ENCODE measurements at regions not wholly inside any gene's neighbourhood (a gene's known extent, or its start where the extent isn't known, plus 50 kb on each side); places are given as distances from the start of the nearest gene placed in this dataset.

GRCh38 chr2:142310530-142310929 lies 179.7 kb upstream of the LRP1B start:
- Histone ChIP-seq H3K9ac (ENCODE audit: insufficient read depth, low read length) (no peak overlapping the region), H2AFZ (ENCODE audit: low read length) (no peak overlapping the region), H3K4me3 (replicated peaks in 1 of 4; ENCODE audit: control extremely low read depth in 1 of 4, insufficient read depth in 1 of 4, low read depth in 3 of 4, low read length in 4 of 4) (no peak overlapping the region), H3K27ac (ENCODE audit: insufficient read depth, low read length) (no peak overlapping the region), H3K79me2 (ENCODE audit: control insufficient read depth, insufficient read depth, low read length) (no peaks in the 10 kb centered on the region), H3K4me1 (ENCODE audit: control insufficient read depth, extremely low read depth, insufficient read depth, low read length) (no peaks in the 10 kb centered on the region), H3K36me3 (ENCODE audit: control insufficient read depth, insufficient read depth, low read length) (no peaks in the 10 kb centered on the region), H3K27me3 (ENCODE audit: control insufficient read depth, insufficient read depth, low read length) (no peaks in the 10 kb centered on the region), H3K9me3 (ENCODE audit: control insufficient read depth, insufficient read depth, low read depth, low read length) (no peaks in the 10 kb centered on the region), H4K20me1 (ENCODE audit: control insufficient read depth, extremely low read depth, insufficient read depth, low read length) (no peaks in the 10 kb centered on the region), H3K4me2 (ENCODE audit: extremely low read depth, insufficient read depth, low read length) (no peak overlapping the region)
- no peak for TF ChIP-seq CTCF (conservative IDR thresholded peaks at IDR 0.05 in 1 of 2, IDR thresholded peaks at IDR 0.05 in 1 of 2; ENCODE audit: low read depth in 1 of 2, low read length in 2 of 2)
- no peak for DNase-seq (ENCODE audit: low read depth in 2 of 2)

GRCh38 chr2:142308744-142309143 lies 177.9 kb upstream of the LRP1B start:
- DNase-seq (ENCODE audit: low read depth in 2 of 2) = peak in 1 of 2 donors; percentile 52
- Histone ChIP-seq H3K4me2 (ENCODE audit: extremely low read depth, insufficient read depth, low read length) (no peak overlapping the region), H3K4me3 (replicated peaks in 1 of 4; ENCODE audit: control extremely low read depth in 1 of 4, insufficient read depth in 1 of 4, low read depth in 3 of 4, low read length in 4 of 4) (no peak overlapping the region), H3K9me3 (ENCODE audit: control insufficient read depth, insufficient read depth, low read depth, low read length) (no peaks in the 10 kb centered on the region), H3K79me2 (ENCODE audit: control insufficient read depth, insufficient read depth, low read length) (no peaks in the 10 kb centered on the region), H3K36me3 (ENCODE audit: control insufficient read depth, insufficient read depth, low read length) (no peaks in the 10 kb centered on the region), H3K9ac (ENCODE audit: insufficient read depth, low read length) (no peak overlapping the region), H2AFZ (ENCODE audit: low read length) (no peak overlapping the region), H3K4me1 (ENCODE audit: control insufficient read depth, extremely low read depth, insufficient read depth, low read length) (no peaks in the 10 kb centered on the region), H4K20me1 (ENCODE audit: control insufficient read depth, extremely low read depth, insufficient read depth, low read length) (no peaks in the 10 kb centered on the region), H3K27ac (ENCODE audit: insufficient read depth, low read length) (no peak overlapping the region), H3K27me3 (ENCODE audit: control insufficient read depth, insufficient read depth, low read length) (no peaks in the 10 kb centered on the region)
- TF ChIP-seq CTCF (conservative IDR thresholded peaks at IDR 0.05 in 1 of 2, IDR thresholded peaks at IDR 0.05 in 1 of 2; ENCODE audit: low read depth in 1 of 2, low read length in 2 of 2) = no peak
- no peak for TF ChIP-seq EZH2 (IDR thresholded peaks at IDR 0.05; ENCODE audit: low read length, missing control alignments)

- H4K20me1 ChIP-seq (ENCODE audit: control insufficient read depth, extremely low read depth, insufficient read depth, low read length) = no peaks in the 10 kb centered on the region
- H3K27ac ChIP-seq (ENCODE audit: insufficient read depth, low read length) = no peak overlapping the region
- no peaks in the 10 kb centered on the region for H3K79me2 ChIP-seq (ENCODE audit: control insufficient read depth, insufficient read depth, low read length)
- H3K4me2 ChIP-seq (ENCODE audit: extremely low read depth, insufficient read depth, low read length) = no peak overlapping the region
- TF ChIP-seq EZH2 (IDR thresholded peaks at IDR 0.05; ENCODE audit: low read length, missing control alignments) = no peak
- TF ChIP-seq CTCF (conservative IDR thresholded peaks at IDR 0.05 in 1 of 2, IDR thresholded peaks at IDR 0.05 in 1 of 2; ENCODE audit: low read depth in 1 of 2, low read length in 2 of 2) = no peak
- no peak for DNase-seq (ENCODE audit: low read depth in 2 of 2)
- no peak overlapping the region for H3K9ac ChIP-seq (ENCODE audit: insufficient read depth, low read length)
- H3K27me3 ChIP-seq (ENCODE audit: control insufficient read depth, insufficient read depth, low read length) = no peaks in the 10 kb centered on the region
- H2AFZ ChIP-seq (ENCODE audit: low read length) = no peak overlapping the region
- H3K4me3 ChIP-seq (replicated peaks in 1 of 4; ENCODE audit: control extremely low read depth in 1 of 4, insufficient read depth in 1 of 4, low read depth in 3 of 4, low read length in 4 of 4) = no peak overlapping the region
- no peaks in the 10 kb centered on the region for H3K9me3 ChIP-seq (ENCODE audit: control insufficient read depth, insufficient read depth, low read depth, low read length)
- no peaks in the 10 kb centered on the region for H3K4me1 ChIP-seq (ENCODE audit: control insufficient read depth, extremely low read depth, insufficient read depth, low read length)
- H3K36me3 ChIP-seq (ENCODE audit: control insufficient read depth, insufficient read depth, low read length) = no peaks in the 10 kb centered on the region
Observed at GRCh38 chr2:142307616-142308115, 176.8 kb upstream of the LRP1B start.
